ENCODE measurements at regions not wholly inside any gene's neighbourhood (a gene's known extent, or its start where the extent isn't known, plus 50 kb on each side); places are given as distances from the start of the nearest gene placed in this dataset.

- no peaks in the 10 kb centered on the region for H4K20me1 ChIP-seq (ENCODE audit: control insufficient read depth, insufficient read depth)
- no peaks in the 10 kb centered on the region for H3K9me3 ChIP-seq (replicated peaks; ENCODE audit: control insufficient read depth, insufficient read depth, low read length)
- CTCF ChIA-PET: interaction anchor here (0.9 to 2.1 kb wide), 4 partner anchors 9 to 24 kb away, joined by 3 to 6 read pairs (median 4); no protein-coding TSS in a partner anchor
- in situ Hi-C loops (cut with MboI): no loop called here
- RAD21 ChIA-PET (ENCODE audit: unreplicated experiment): interaction anchor here (0.7 to 3.5 kb wide), 5 partner anchors 9 to 560 kb away, joined by 4 to 19 read pairs (median 7); no protein-coding TSS in a partner anchor
- ATAC-seq (no peak), FAIRE-seq (no peak), DNase-seq (ENCODE audit: low read depth, low spot score) (no peak)
- no peak overlapping the region for H3K27ac ChIP-seq (ENCODE audit: control insufficient read depth, insufficient read depth)
- H3K4me2 ChIP-seq (ENCODE audit: control insufficient read depth, insufficient read depth): no peak overlapping the region
- TF ChIP-seq ZNF274 (IDR thresholded peaks at IDR 0.05; ENCODE audit: insufficient read depth, insufficient read length) (no peak), HDAC2 (IDR thresholded peaks at IDR 0.05) (no peak), WRNIP1 (IDR thresholded peaks at IDR 0.05; ENCODE audit: borderline replicate concordance, low read depth, low read length) (no peak), STAT1 (conservative IDR thresholded peaks at IDR 0.05) (no peak), LARP7 (IDR thresholded peaks at IDR 0.05) (no peak), SP1 (IDR thresholded peaks at IDR 0.05; ENCODE audit: low read depth, low read length) (no peak), SRF (IDR thresholded peaks at IDR 0.05; ENCODE audit: low read depth in 2 of 2, low read length in 2 of 2) (no peak), CUX1 (IDR thresholded peaks at IDR 0.05; ENCODE audit: insufficient replicate concordance, low read depth, low read length) (no peak)
- peaks cover 7% of the 10 kb centered on the region; the same call in 1 of the 2 replicates for H3K4me1 ChIP-seq (ENCODE audit: control insufficient read depth, insufficient read depth, low read length)
- H2AFZ ChIP-seq (ENCODE audit: control insufficient read depth, low read depth, low read length): no peak overlapping the region
- no peaks in the 10 kb centered on the region for H3K36me3 ChIP-seq (ENCODE audit: control insufficient read depth in 2 of 2, insufficient read depth in 2 of 2, low read length in 1 of 2)
- 97% methylated on average over 3 of the region's 3 CpGs for WGBS (ENCODE audit: insufficient coverage, insufficient replicate concordance, low lambda C conversion rate, missing lambda C conversion rate)
- POLR2A ChIA-PET: interaction anchor here (0.7 to 1.4 kb wide), 4 partner anchors 13 to 100 kb away, joined by 3 to 7 read pairs (median 4); no protein-coding TSS in a partner anchor
- intact Hi-C loops (cut with micrococcal nuclease; ENCODE audit: unreplicated experiment): no loop called here
- H3K27me3 ChIP-seq (replicated peaks in 1 of 2; ENCODE audit: control insufficient read depth in 2 of 2, insufficient read depth in 2 of 2, low read length in 1 of 2): no peaks in the 10 kb centered on the region
- no peak overlapping the region for H3K9ac ChIP-seq (ENCODE audit: control insufficient read depth, insufficient read depth, low read length)
- SMC1A ChIA-PET (ENCODE audit: uncharacterized antibody, unreplicated experiment): interaction anchor here (0.6 to 1.8 kb wide), 5 partner anchors 13 to 101 kb away, joined by 3 to 14 read pairs (median 4); no protein-coding TSS in a partner anchor
- H3K4me3 ChIP-seq: no peak overlapping the region
- H3K79me2 ChIP-seq (ENCODE audit: control insufficient read depth, insufficient read depth, low read length): no peaks in the 10 kb centered on the region
- BruUV-seq (replicated peaks): no TSS peak
These were observed 111.1 kb downstream of the GADD45G start for GRCh38 chr9:89715881-89716280.
